Stimulated activated CD4-positive, alpha-beta T cell treated with anti-CD3 and anti-CD28 coated beads, Interleukin-4, amount 100 ng/mL, for 48 hours (primary cell): ENCODE measurements at regions not wholly inside any gene's neighbourhood (a gene's known extent, or its start where the extent isn't known, plus 50 kb on each side); places are given as distances from the start of the nearest gene placed in this dataset.

ENCODE experiments used
- DNase-seq, 2 donors: peaks; one replicate each; pipeline ENCODE4 v3.0.0-alpha.2; 2020; ENCODE audit warnings: low read depth in 2 of 2

GRCh38 chr12:90398285-90398836 lies 556.6 kb downstream of the CCER1 start:
- DNase-seq = no peak

- DNase-seq = no peak
These were observed 558.4 kb downstream of the CCER1 start for GRCh38 chr12:90396556-90396955.

GRCh38 chr12:90393652-90394051 lies 561.3 kb downstream of the CCER1 start:
- no peak for DNase-seq

GRCh38 chr12:90393089-90393488 lies 561.9 kb downstream of the CCER1 start:
- DNase-seq = no peak

- no peak for DNase-seq
These were observed 564.0 kb downstream of the CCER1 start for GRCh38 chr12:90390947-90391346.

GRCh38 chr12:90368081-90368480 lies 586.9 kb downstream of the CCER1 start:
- DNase-seq = no peak

GRCh38 chr12:90366286-90366685 lies 588.7 kb downstream of the CCER1 start:
- no peak for DNase-seq

GRCh38 chr12:90360300-90360699 lies 594.7 kb downstream of the CCER1 start:
- DNase-seq = no peak

GRCh38 chr12:90355711-90356355 lies 599.1 kb downstream of the CCER1 start:
- DNase-seq = no peak

- DNase-seq = no peak
These were observed 611.0 kb downstream of the CCER1 start for GRCh38 chr12:90343966-90344365.

- no peak for DNase-seq
These were observed 612.9 kb downstream of the CCER1 start for GRCh38 chr12:90342081-90342480.

- no peak for DNase-seq
These were observed 615.1 kb downstream of the CCER1 start for GRCh38 chr12:90339837-90340236.

GRCh38 chr12:90338365-90338764 lies 616.6 kb downstream of the CCER1 start:
- no peak for DNase-seq

- DNase-seq = no peak
These were observed 618.0 kb downstream of the CCER1 start for GRCh38 chr12:90337018-90337417.

GRCh38 chr12:90335566-90335965 lies 619.4 kb downstream of the CCER1 start:
- DNase-seq = no peak

- DNase-seq = no peak
These were observed 621.0 kb downstream of the CCER1 start for GRCh38 chr12:90333939-90334338.

GRCh38 chr12:90333424-90333823 lies 621.6 kb downstream of the CCER1 start:
- no peak for DNase-seq

- DNase-seq = no peak
These were observed 623.2 kb downstream of the CCER1 start for GRCh38 chr12:90331821-90332220.

GRCh38 chr12:90331262-90331661 lies 622.6 kb upstream of the ATP2B1 start:
- no peak for DNase-seq

- no peak for DNase-seq
These were observed 619.4 kb upstream of the ATP2B1 start for GRCh38 chr12:90327793-90328743.

GRCh38 chr12:90323217-90323616 lies 614.6 kb upstream of the ATP2B1 start:
- no peak for DNase-seq

GRCh38 chr12:90322006-90322405 lies 613.4 kb upstream of the ATP2B1 start:
- no peak for DNase-seq

- DNase-seq = no peak
These were observed 612.7 kb upstream of the ATP2B1 start for GRCh38 chr12:90321369-90321768.
